H9 (cell line): ENCODE measurements at regions not wholly inside any gene's neighbourhood (a gene's known extent, or its start where the extent isn't known, plus 50 kb on each side); places are given as distances from the start of the nearest gene placed in this dataset.

Experiments used
- DNase-seq: peaks from one replicate; pipeline ENCODE4 v3.0.0-alpha.2; 2017
- H2AFZ ChIP-seq: one replicate; pipeline ENCODE4 v1.6.1; 2013; ENCODE audit warnings: mild to moderate bottlenecking, low read length, control low read depth, moderate library complexity
- H2AK5ac ChIP-seq: 2 replicates; pipeline ENCODE4 v1.6.1; 2013; ENCODE audit warnings: low read length, control low read depth, mixed read lengths; ENCODE audit not compliant: insufficient read length
- H2BK120ac ChIP-seq: one replicate; pipeline ENCODE4 v1.6.1; 2013; ENCODE audit warnings: low read depth, mild to moderate bottlenecking, low read length, control low read depth, inconsistent platforms; ENCODE audit not compliant: poor library complexity, severe bottlenecking
- H2BK12ac ChIP-seq: 2 replicates; pipeline ENCODE4 v1.6.1; 2013; ENCODE audit warnings: low read length, control low read depth, mixed read lengths, low read depth; ENCODE audit not compliant: insufficient read length
- H2BK15ac ChIP-seq: 2 replicates; pipeline ENCODE4 v1.6.1; 2013; ENCODE audit warnings: low read depth, low read length, control low read depth
- H2BK20ac ChIP-seq: one replicate; pipeline ENCODE4 v1.6.1; 2013; ENCODE audit warnings: low read depth, mild to moderate bottlenecking, low read length, control low read depth, inconsistent platforms; ENCODE audit not compliant: poor library complexity, severe bottlenecking
- H2BK5ac ChIP-seq: 2 replicates; pipeline ENCODE4 v1.6.1; 2013; ENCODE audit warnings: low read length, control low read depth, mixed read lengths; ENCODE audit not compliant: insufficient read length
- H3K14ac ChIP-seq: 2 replicates; pipeline ENCODE4 v1.6.1; 2013; ENCODE audit warnings: low read length, control low read depth; ENCODE audit not compliant: insufficient read depth
- H3K18ac ChIP-seq: 2 replicates; pipeline ENCODE4 v1.6.1; 2013; ENCODE audit warnings: low read depth, mild to moderate bottlenecking, mixed read lengths, low read length, control low read depth; ENCODE audit not compliant: insufficient read length
- H3K23ac ChIP-seq: 2 replicates; pipeline ENCODE4 v1.6.1; 2013; ENCODE audit warnings: low read length, control low read depth, mixed read lengths, low read depth; ENCODE audit not compliant: insufficient read length
- H3K23me2 ChIP-seq: 2 replicates; pipeline ENCODE4 v1.6.1; 2013; ENCODE audit warnings: low read depth, mild to moderate bottlenecking, mixed read lengths, low read length, control low read depth; ENCODE audit not compliant: insufficient read length, poor library complexity, severe bottlenecking
- H3K27ac ChIP-seq: 2 replicates; pipeline ENCODE4 v1.5.1; 2013; ENCODE audit warnings: low read length, control low read depth, mixed read lengths, low read depth; ENCODE audit not compliant: insufficient read length
- H3K27me3 ChIP-seq: 2 replicates; pipeline ENCODE4 v1.6.1; 2013; ENCODE audit warnings: low read length, control low read depth, inconsistent platforms; ENCODE audit not compliant: insufficient read depth
- H3K4ac ChIP-seq: 2 replicates; pipeline ENCODE4 v1.6.1; 2013; ENCODE audit warnings: low read depth, mild to moderate bottlenecking, control low read depth, inconsistent platforms, low read length, moderate library complexity
- H3K4me1 ChIP-seq: 2 replicates; pipeline ENCODE4 v1.6.1; 2013; ENCODE audit warnings: low read length, control low read depth, inconsistent platforms; ENCODE audit not compliant: insufficient read depth
- H3K4me2 ChIP-seq: 2 replicates; pipeline ENCODE4 v1.6.1; 2013; ENCODE audit warnings: low read length, control low read depth, mixed read lengths; ENCODE audit not compliant: insufficient read length, insufficient read depth
- H3K56ac ChIP-seq: 2 replicates; pipeline ENCODE4 v1.6.1; 2013; ENCODE audit warnings: low read depth, mild to moderate bottlenecking, mixed read lengths, low read length, control low read depth; ENCODE audit not compliant: insufficient read length
- H3K79me1 ChIP-seq: 2 replicates; pipeline ENCODE4 v1.6.1; 2013; ENCODE audit warnings: low read depth, mild to moderate bottlenecking, moderate library complexity, low read length, control low read depth, inconsistent platforms; ENCODE audit not compliant: insufficient read depth, poor library complexity, severe bottlenecking
- H3K79me2 ChIP-seq: 2 replicates; pipeline ENCODE4 v1.6.1; 2013; ENCODE audit warnings: low read length, control low read depth, inconsistent platforms; ENCODE audit not compliant: insufficient read depth
- H3K9ac ChIP-seq: 2 replicates; pipeline ENCODE4 v1.6.1; 2013; ENCODE audit warnings: low read length, control low read depth, mixed read lengths; ENCODE audit not compliant: insufficient read length; ENCODE audit errors: extremely low read depth
- H3K9me3 ChIP-seq: one replicate; pipeline ENCODE4 v1.6.1; 2013; ENCODE audit warnings: low read depth, low read length, inconsistent platforms; ENCODE audit not compliant: control insufficient read depth
- H3T11ph ChIP-seq: one replicate; pipeline ENCODE4 v1.6.1; 2013; ENCODE audit warnings: mild to moderate bottlenecking, low read length, control low read depth, inconsistent platforms
- H4K20me1 ChIP-seq: one replicate; pipeline ENCODE4 v1.6.1; 2013; ENCODE audit not compliant: control insufficient read depth, insufficient read length, insufficient read depth
- H4K5ac ChIP-seq: 2 replicates; pipeline ENCODE4 v1.6.1; 2013; ENCODE audit warnings: low read depth, mild to moderate bottlenecking, mixed read lengths, low read length, control low read depth; ENCODE audit not compliant: insufficient read length
- H4K8ac ChIP-seq: replicated peaks from 2 replicates; pipeline ENCODE4 v1.6.1; 2013; ENCODE audit warnings: low read length, control low read depth, mixed read lengths, low read depth; ENCODE audit not compliant: insufficient read length
- H4K91ac ChIP-seq: 2 replicates; pipeline ENCODE4 v1.6.1; 2013; ENCODE audit warnings: low read depth, mild to moderate bottlenecking, moderate library complexity, mixed read lengths, low read length, control low read depth; ENCODE audit not compliant: insufficient read length
- H3K27ac Mint-ChIP-seq, 3 experiments: 2 replicates in 2 of 3; 3 replicates in 1 of 3; pipeline ENCODE4 v1.8.0; 2020 to 2021; ENCODE audit warnings: mixed read lengths in 3 of 3, mild to moderate bottlenecking in 1 of 3, moderate library complexity in 1 of 3
- H3K27me3 Mint-ChIP-seq: 2 replicates; pipeline ENCODE4 v1.8.0; 2021; ENCODE audit warnings: low read depth, mild to moderate bottlenecking, moderate library complexity, mixed read lengths
- H3K36me3 Mint-ChIP-seq, 3 experiments: 2 replicates in 2 of 3; 3 replicates in 1 of 3; pipeline ENCODE4 v1.8.0; 2020 to 2021; ENCODE audit warnings: low read depth in 3 of 3, mixed read lengths in 3 of 3; ENCODE audit not compliant: insufficient read depth in 1 of 3
- H3K4me1 Mint-ChIP-seq, 2 experiments: 2 replicates each; pipeline ENCODE4 v1.8.0; 2020; ENCODE audit warnings: mixed read lengths in 2 of 2
- H3K4me3 Mint-ChIP-seq, 2 experiments: 2 replicates in 1 of 2; 3 replicates in 1 of 2; pipeline ENCODE4 v1.8.0; 2020 to 2021; ENCODE audit warnings: mild to moderate bottlenecking in 2 of 2, mixed read lengths in 2 of 2, moderate library complexity in 1 of 2
- H3K9me3 Mint-ChIP-seq, 2 experiments: 2 replicates in 1 of 2; 3 replicates in 1 of 2; pipeline ENCODE4 v1.8.0; 2020; ENCODE audit warnings: mild to moderate bottlenecking in 2 of 2, mixed read lengths in 2 of 2, moderate library complexity in 1 of 2
- CTCF ChIP-seq: fragments of 200-600 bp; sonication (generic); conservative IDR thresholded peaks from 3 replicates; pipeline ENCODE4 v1.8.0; 2021; ENCODE audit warnings: antibody characterized with exemption, mild to moderate bottlenecking
- WGBS: extraction: QIAGEN DNeasy Blood & Tissue Kit; methylation state at CpG from one replicate; pipeline ENCODE4 v1.1.7; 2013; ENCODE audit warnings: missing lambda C conversion rate, low lambda C conversion rate, mixed read lengths; ENCODE audit not compliant: insufficient read length; ENCODE audit errors: extremely low coverage; 5-methylcytosine and 5-hydroxymethylcytosine counted together

DNA sequence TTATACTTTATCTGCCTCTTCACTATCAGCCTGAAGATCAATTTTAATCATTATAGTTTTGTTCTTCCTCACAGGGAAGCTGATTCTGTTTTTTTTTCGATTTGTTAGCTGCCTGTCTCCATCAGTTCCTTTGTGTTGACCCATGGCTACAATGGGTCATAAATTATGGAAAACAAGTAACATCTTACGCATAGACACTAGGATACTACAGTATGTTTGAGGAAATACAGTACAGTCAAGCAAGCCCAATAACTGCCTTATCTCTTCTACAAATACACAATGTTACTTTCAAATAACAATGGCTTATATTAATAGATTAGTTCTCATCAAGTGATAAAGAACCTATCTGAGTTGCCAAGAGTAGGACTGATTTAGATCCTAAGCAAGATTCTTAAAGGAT, 160.5 kb upstream of the FREM1 start:
- Histone ChIP-seq H3K18ac (no peak overlapping the region), H3K4ac (no peak overlapping the region), H2BK120ac (no peak overlapping the region), H2BK15ac (no peak overlapping the region), H3K4me1 (no peaks in the 10 kb centered on the region), H4K8ac (no peak overlapping the region), H3K79me2 (no peaks in the 10 kb centered on the region), H2BK20ac (no peak overlapping the region), H3K9ac (no peak overlapping the region), H3K4me2 (no peak overlapping the region), H3K23me2 (no peaks in the 10 kb centered on the region), H2AFZ (no peak overlapping the region), H3K27ac (no peak overlapping the region), H3T11ph (no peak overlapping the region), H3K79me1 (no peaks in the 10 kb centered on the region), H4K91ac (no peak overlapping the region), H2BK12ac (no peak overlapping the region), H4K5ac (no peak overlapping the region), H2AK5ac (no peak overlapping the region), H3K14ac (no peak overlapping the region), H3K9me3 (no peaks in the 10 kb centered on the region), H3K27me3 (no peaks in the 10 kb centered on the region), H3K56ac (no peak overlapping the region), H4K20me1 (no peaks in the 10 kb centered on the region), H2BK5ac (no peak overlapping the region), H3K23ac (no peak overlapping the region)
- WGBS: no CpG with 5 or more reads among the region's 2 CpGs
- Mint-ChIP-seq H3K27ac (no peak overlapping the region), H3K36me3 (no peaks in the 10 kb centered on the region; a peak in 1 of 7 replicates), H3K27me3 (no peaks in the 10 kb centered on the region; the same call in 1 of the 2 replicates), H3K4me3 (no peak overlapping the region), H3K9me3 (peaks cover 0 to 9% of the 10 kb centered on the region in 2 experiments; a peak in 2 of 5 replicates), H3K4me1 (no peaks in the 10 kb centered on the region)
- TF ChIP-seq CTCF: no peak
- no peak for DNase-seq
